Common myeloid progenitor, CD34-positive (primary cell): ENCODE measurements at regions not wholly inside any gene's neighbourhood (a gene's known extent, or its start where the extent isn't known, plus 50 kb on each side); places are given as distances from the start of the nearest gene placed in this dataset.

Experiments used
- CTCF ChIA-PET: fragments of 350-600 bp; sonication (Branson Sonifier 250); formaldehyde crosslinking; loops from one replicate; lab custom pipeline; 2021; ENCODE audit warnings: antibody characterized with exemption; lab: Charles Lee
- POLR2A ChIA-PET: fragments of 350-600 bp; sonication (Branson Sonifier 250); formaldehyde crosslinking; loops from one replicate; lab custom pipeline; 2021; ENCODE audit warnings: antibody characterized with exemption; lab: Charles Lee
- DNase-seq, 3 donors: peaks; one replicate each; pipeline versions ENCODE4 v3.0.0 to v3.0.0-alpha.2; 2013
- H3K27ac ChIP-seq, 2 experiments: 1 replicate in 1 of 2; 2 replicates in 1 of 2; pipeline ENCODE4 v1.7.0; 2013; ENCODE audit warnings: inconsistent platforms in 2 of 2, low read length in 2 of 2, mild to moderate bottlenecking in 2 of 2, low read depth in 1 of 2, moderate library complexity in 1 of 2; ENCODE audit not compliant: severe bottlenecking in 2 of 2, insufficient read depth in 1 of 2, poor library complexity in 1 of 2
- H3K27me3 ChIP-seq, 5 experiments: replicated peaks in 2 of 5; 1 replicate in 3 of 5; 2 replicates in 2 of 5; pipeline versions ENCODE4 v1.6.1 to v1.7.0; 2013; ENCODE audit warnings: low read length in 4 of 5, mild to moderate bottlenecking in 2 of 5, moderate library complexity in 2 of 5, inconsistent platforms in 1 of 5; ENCODE audit not compliant: insufficient read depth in 5 of 5, control insufficient read depth in 4 of 5
- H3K36me3 ChIP-seq, 4 experiments: 1 replicate in 2 of 4; 2 replicates in 2 of 4; pipeline versions ENCODE4 v1.6.1 to v1.7.0; 2013; ENCODE audit warnings: low read length in 3 of 4, control low read depth in 1 of 4, mild to moderate bottlenecking in 1 of 4; ENCODE audit not compliant: control insufficient read depth in 4 of 4, insufficient read depth in 4 of 4
- H3K4me1 ChIP-seq, 4 experiments: 1 replicate in 3 of 4; 2 replicates in 1 of 4; pipeline versions ENCODE4 v1.6.1 to v1.7.1; 2013; ENCODE audit warnings: low read length in 3 of 4, mild to moderate bottlenecking in 3 of 4, control low read depth in 1 of 4, inconsistent platforms in 1 of 4, moderate library complexity in 1 of 4; ENCODE audit not compliant: control insufficient read depth in 4 of 4, insufficient read depth in 4 of 4; ENCODE audit errors: control extremely low read depth in 1 of 4
- H3K4me3 ChIP-seq, 7 experiments: 1 replicate in 4 of 7; 2 replicates in 3 of 7; pipeline versions ENCODE4 v1.5.1 to v1.7.0; 2013; ENCODE audit warnings: mild to moderate bottlenecking in 7 of 7, low read length in 6 of 7, moderate library complexity in 6 of 7, inconsistent platforms in 2 of 7, low read depth in 2 of 7, control low read depth in 1 of 7; ENCODE audit not compliant: insufficient read depth in 4 of 7, control insufficient read depth in 1 of 7; ENCODE audit errors: extremely low read depth in 1 of 7
- H3K9me3 ChIP-seq, 5 experiments: 1 replicate in 4 of 5; 2 replicates in 1 of 5; pipeline versions ENCODE4 v1.6.1 to v1.7.1; 2013; ENCODE audit warnings: low read length in 4 of 5, mild to moderate bottlenecking in 2 of 5, inconsistent platforms in 1 of 5, low read depth in 1 of 5, moderate library complexity in 1 of 5; ENCODE audit not compliant: control insufficient read depth in 4 of 5, insufficient read depth in 2 of 5; ENCODE audit errors: control extremely low read depth in 1 of 5
- WGBS: methylation state at CpG from one replicate; pipeline ENCODE4 v1.1.5; 2013; ENCODE audit not compliant: insufficient coverage; 5-methylcytosine and 5-hydroxymethylcytosine counted together

GRCh38 chr20:41996951-41997350 is 378.8 kb upstream of the CHD6 start:
- no peaks in the 10 kb centered on the region for H3K36me3 ChIP-seq
- H3K4me1 ChIP-seq: no peaks in the 10 kb centered on the region
- no peak for DNase-seq
- no peak overlapping the region for H3K27ac ChIP-seq
- H3K4me3 ChIP-seq: no peak overlapping the region
- WGBS: 93% methylated on average over 3 of the region's 3 CpGs
- ChIA-PET CTCF (no interaction called here), POLR2A (no interaction called here)
- H3K9me3 ChIP-seq: peaks cover 0 to 9% (median 3%) of the 10 kb centered on the region in 5 experiments
- no peaks in the 10 kb centered on the region for H3K27me3 ChIP-seq

GRCh38 chr20:41992481-41992880 is 374.3 kb upstream of the CHD6 start:
- WGBS: 100% methylated on average over 1 of the region's 4 CpGs
- Histone ChIP-seq H3K4me3 (no peak overlapping the region), H3K4me1 (no peaks in the 10 kb centered on the region), H3K27me3 (peaks cover 0 to 7% (median 0%) of the 10 kb centered on the region in 5 experiments), H3K36me3 (no peaks in the 10 kb centered on the region), H3K27ac (no peak overlapping the region), H3K9me3 (peaks cover 0 to 3% (median 0%) of the 10 kb centered on the region in 5 experiments)
- CTCF ChIA-PET: no interaction called here
- no peak for DNase-seq
- POLR2A ChIA-PET: no interaction called here

- Histone ChIP-seq H3K36me3 (no peaks in the 10 kb centered on the region), H3K9me3 (peaks cover 0 to 3% (median 0%) of the 10 kb centered on the region in 5 experiments), H3K4me1 (no peaks in the 10 kb centered on the region), H3K27me3 (peaks cover 0 to 7% (median 0%) of the 10 kb centered on the region in 5 experiments), H3K4me3 (no peak overlapping the region), H3K27ac (no peak overlapping the region)
- POLR2A ChIA-PET: no interaction called here
- no peak for DNase-seq
- 67% methylated on average over 1 of the region's 1 CpG for WGBS
- CTCF ChIA-PET: no interaction called here
Observed at GRCh38 chr20:41991412-41991811, 373.2 kb upstream of the CHD6 start.

- POLR2A ChIA-PET: no interaction called here
- no peak for DNase-seq
- H3K9me3 ChIP-seq: no peaks in the 10 kb centered on the region
- H3K27ac ChIP-seq: no peak overlapping the region
- CTCF ChIA-PET: interaction anchor here (0.6 kb wide), 1 partner anchor 197 kb away, joined by 3 read pairs; no protein-coding TSS in a partner anchor
- peaks cover 0 to 7% (median 0%) of the 10 kb centered on the region in 5 experiments for H3K27me3 ChIP-seq
- no peaks in the 10 kb centered on the region for H3K4me1 ChIP-seq
- H3K4me3 ChIP-seq: no peak overlapping the region
- no peaks in the 10 kb centered on the region for H3K36me3 ChIP-seq
- 50% methylated on average over 5 of the region's 10 CpGs for WGBS
Observed at GRCh38 chr20:41989935-41990635, 371.9 kb upstream of the CHD6 start.

- Histone ChIP-seq H3K9me3 (no peaks in the 10 kb centered on the region), H3K27ac (no peak overlapping the region), H3K27me3 (peaks cover 0 to 7% (median 0%) of the 10 kb centered on the region in 5 experiments), H3K4me1 (no peaks in the 10 kb centered on the region), H3K36me3 (no peaks in the 10 kb centered on the region), H3K4me3 (no peak overlapping the region)
- DNase-seq: no peak
- ChIA-PET CTCF (no interaction called here), POLR2A (no interaction called here)
- 89% methylated on average over 1 of the region's 3 CpGs for WGBS
Observed at GRCh38 chr20:41989039-41989679, 371.0 kb upstream of the CHD6 start.

- Histone ChIP-seq H3K27ac (no peak overlapping the region), H3K4me3 (no peak overlapping the region), H3K4me1 (no peaks in the 10 kb centered on the region), H3K9me3 (no peaks in the 10 kb centered on the region), H3K36me3 (no peaks in the 10 kb centered on the region), H3K27me3 (peaks cover 0 to 2% (median 0%) of the 10 kb centered on the region in 5 experiments)
- CTCF ChIA-PET: no interaction called here
- WGBS: 95% methylated on average over 2 of the region's 2 CpGs
- DNase-seq: no peak
- POLR2A ChIA-PET: no interaction called here
Observed at GRCh38 chr20:41984031-41984430, 365.9 kb upstream of the CHD6 start.

- H3K27me3 ChIP-seq: no peaks in the 10 kb centered on the region
- 100% methylated on average over 1 of the region's 4 CpGs for WGBS
- no peaks in the 10 kb centered on the region for H3K9me3 ChIP-seq
- no peak overlapping the region for H3K27ac ChIP-seq
- no peak overlapping the region for H3K4me3 ChIP-seq
- no peaks in the 10 kb centered on the region for H3K4me1 ChIP-seq
- ChIA-PET CTCF (no interaction called here), POLR2A (no interaction called here)
- DNase-seq: no peak
- H3K36me3 ChIP-seq: no peaks in the 10 kb centered on the region
Observed at GRCh38 chr20:41983159-41983558, 365.0 kb upstream of the CHD6 start.
